ENCODE measurements at regions not wholly inside any gene's neighbourhood (a gene's known extent, or its start where the extent isn't known, plus 50 kb on each side); places are given as distances from the start of the nearest gene placed in this dataset.

- TF ChIP-seq EP300 (IDR thresholded peaks at IDR 0.05; ENCODE audit: borderline replicate concordance) = no peak
- TF ChIP-seq CREB1 (IDR thresholded peaks at IDR 0.05; ENCODE audit: low read depth) = no peak
- no peak for TF ChIP-seq FOXM1 (IDR thresholded peaks at IDR 0.05; ENCODE audit: borderline replicate concordance, low read depth)
Measured at GRCh38 chr7:125645770-125646169, 716.1 kb upstream of the POT1 start.

GRCh38 chr7:125644109-125644508, 714.5 kb upstream of the POT1 start:
- no peak for TF ChIP-seq CEBPB (IDR thresholded peaks at IDR 0.05)
- TF ChIP-seq TCF12 (IDR thresholded peaks at IDR 0.05; ENCODE audit: low read depth) = no peak
- TF ChIP-seq CREB1 (IDR thresholded peaks at IDR 0.05; ENCODE audit: low read depth) = no peak
- no peak for TF ChIP-seq NFIC (IDR thresholded peaks at IDR 0.05)
- TF ChIP-seq ZBTB7A (IDR thresholded peaks at IDR 0.05; ENCODE audit: low read depth) = no peak
- TF ChIP-seq, protein P1, sequence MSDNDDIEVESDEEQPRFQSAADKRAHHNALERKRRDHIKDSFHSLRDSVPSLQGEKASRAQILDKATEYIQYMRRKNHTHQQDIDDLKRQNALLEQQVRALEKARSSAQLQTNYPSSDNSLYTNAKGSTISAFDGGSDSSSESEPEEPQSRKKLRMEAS (IDR thresholded peaks at IDR 0.05) = no peak
- TF ChIP-seq YY1 (IDR thresholded peaks at IDR 0.05; ENCODE audit: low read depth) = no peak
- no peak for TF ChIP-seq RAD21 (IDR thresholded peaks at IDR 0.05; ENCODE audit: low read depth)
- no peak for TF ChIP-seq EP300 (IDR thresholded peaks at IDR 0.05; ENCODE audit: borderline replicate concordance)
- TF ChIP-seq USF1 (IDR thresholded peaks at IDR 0.05) = no peak
- TF ChIP-seq EGR1 (IDR thresholded peaks at IDR 0.05) = no peak
- TF ChIP-seq TEAD4 (IDR thresholded peaks at IDR 0.05) = no peak
- TF ChIP-seq, protein P2, sequence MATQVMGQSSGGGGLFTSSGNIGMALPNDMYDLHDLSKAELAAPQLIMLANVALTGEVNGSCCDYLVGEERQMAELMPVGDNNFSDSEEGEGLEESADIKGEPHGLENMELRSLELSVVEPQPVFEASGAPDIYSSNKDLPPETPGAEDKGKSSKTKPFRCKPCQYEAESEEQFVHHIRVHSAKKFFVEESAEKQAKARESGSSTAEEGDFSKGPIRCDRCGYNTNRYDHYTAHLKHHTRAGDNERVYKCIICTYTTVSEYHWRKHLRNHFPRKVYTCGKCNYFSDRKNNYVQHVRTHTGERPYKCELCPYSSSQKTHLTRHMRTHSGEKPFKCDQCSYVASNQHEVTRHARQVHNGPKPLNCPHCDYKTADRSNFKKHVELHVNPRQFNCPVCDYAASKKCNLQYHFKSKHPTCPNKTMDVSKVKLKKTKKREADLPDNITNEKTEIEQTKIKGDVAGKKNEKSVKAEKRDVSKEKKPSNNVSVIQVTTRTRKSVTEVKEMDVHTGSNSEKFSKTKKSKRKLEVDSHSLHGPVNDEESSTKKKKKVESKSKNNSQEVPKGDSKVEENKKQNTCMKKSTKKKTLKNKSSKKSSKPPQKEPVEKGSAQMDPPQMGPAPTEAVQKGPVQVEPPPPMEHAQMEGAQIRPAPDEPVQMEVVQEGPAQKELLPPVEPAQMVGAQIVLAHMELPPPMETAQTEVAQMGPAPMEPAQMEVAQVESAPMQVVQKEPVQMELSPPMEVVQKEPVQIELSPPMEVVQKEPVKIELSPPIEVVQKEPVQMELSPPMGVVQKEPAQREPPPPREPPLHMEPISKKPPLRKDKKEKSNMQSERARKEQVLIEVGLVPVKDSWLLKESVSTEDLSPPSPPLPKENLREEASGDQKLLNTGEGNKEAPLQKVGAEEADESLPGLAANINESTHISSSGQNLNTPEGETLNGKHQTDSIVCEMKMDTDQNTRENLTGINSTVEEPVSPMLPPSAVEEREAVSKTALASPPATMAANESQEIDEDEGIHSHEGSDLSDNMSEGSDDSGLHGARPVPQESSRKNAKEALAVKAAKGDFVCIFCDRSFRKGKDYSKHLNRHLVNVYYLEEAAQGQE (IDR thresholded peaks at IDR 0.05; ENCODE audit: low read depth) = no peak
- no peak for TF ChIP-seq FOXM1 (IDR thresholded peaks at IDR 0.05; ENCODE audit: borderline replicate concordance, low read depth)
- TF ChIP-seq TAF1 (IDR thresholded peaks at IDR 0.05; ENCODE audit: low read depth) = no peak

DNA sequence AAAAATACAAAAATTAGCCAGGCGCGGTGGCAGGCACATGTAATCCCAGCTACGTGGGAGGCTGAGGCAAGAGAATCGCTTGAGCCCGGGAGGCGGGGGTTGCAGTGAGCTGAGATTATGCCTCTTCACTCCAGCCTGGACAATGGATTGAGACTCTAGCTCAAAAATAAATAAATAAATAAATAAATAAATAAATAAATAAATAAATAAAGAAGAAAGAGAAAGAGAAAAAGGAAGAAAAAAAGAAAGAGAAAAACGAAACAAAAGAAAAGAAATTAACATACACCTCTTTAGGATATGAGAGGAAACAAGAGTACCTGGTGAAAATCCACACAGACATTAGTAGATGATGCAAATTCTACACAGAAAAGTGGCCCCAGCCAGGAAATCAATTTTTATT, 713.7 kb upstream of the POT1 start:
- no peak for TF ChIP-seq TCF12 (IDR thresholded peaks at IDR 0.05; ENCODE audit: low read depth)

DNA sequence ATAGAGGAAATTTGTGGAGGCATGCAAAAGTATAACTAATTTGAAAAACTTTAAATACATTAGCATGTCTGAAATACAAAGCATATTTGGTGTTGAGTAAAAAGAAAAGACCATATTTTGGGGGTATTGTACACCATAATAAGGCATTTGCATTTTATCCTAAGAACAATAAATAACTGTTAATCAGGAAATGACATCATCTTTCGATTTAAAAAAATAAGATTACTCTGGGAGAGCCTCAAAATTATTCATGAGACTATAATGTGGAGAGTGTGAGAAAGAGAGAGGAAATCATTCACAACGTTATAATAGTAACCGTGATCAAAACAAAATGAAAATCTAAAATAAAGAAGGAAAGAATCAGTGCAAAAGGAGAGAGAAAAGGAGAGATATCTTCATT, 712.3 kb upstream of the POT1 start:
- TF ChIP-seq EP300 (IDR thresholded peaks at IDR 0.05; ENCODE audit: borderline replicate concordance) = no peak
- no peak for TF ChIP-seq TAF1 (IDR thresholded peaks at IDR 0.05; ENCODE audit: low read depth)
- no peak for TF ChIP-seq EGR1 (IDR thresholded peaks at IDR 0.05)
- TF ChIP-seq RAD21 (IDR thresholded peaks at IDR 0.05; ENCODE audit: low read depth) = no peak
- TF ChIP-seq CREB1 (IDR thresholded peaks at IDR 0.05; ENCODE audit: low read depth) = no peak
- no peak for TF ChIP-seq ZBTB7A (IDR thresholded peaks at IDR 0.05; ENCODE audit: low read depth)
- TF ChIP-seq TEAD4 (IDR thresholded peaks at IDR 0.05) = no peak
- TF ChIP-seq, protein P1 (IDR thresholded peaks at IDR 0.05) = no peak
- TF ChIP-seq USF1 (IDR thresholded peaks at IDR 0.05) = no peak

GRCh38 chr7:125636320-125636962, 706.8 kb upstream of the POT1 start:
- TF ChIP-seq YY1 (IDR thresholded peaks at IDR 0.05; ENCODE audit: low read depth) (no peak), RAD21 (IDR thresholded peaks at IDR 0.05; ENCODE audit: low read depth) (no peak), CREB1 (IDR thresholded peaks at IDR 0.05; ENCODE audit: low read depth) (no peak), TCF12 (IDR thresholded peaks at IDR 0.05; ENCODE audit: low read depth) (no peak), CEBPB (IDR thresholded peaks at IDR 0.05) (no peak), TEAD4 (IDR thresholded peaks at IDR 0.05) (no peak), EGR1 (IDR thresholded peaks at IDR 0.05) (no peak), NFIC (IDR thresholded peaks at IDR 0.05) (no peak), FOXM1 (IDR thresholded peaks at IDR 0.05; ENCODE audit: borderline replicate concordance, low read depth) (no peak), TAF1 (IDR thresholded peaks at IDR 0.05; ENCODE audit: low read depth) (no peak)
- TF ChIP-seq, protein P2 (IDR thresholded peaks at IDR 0.05; ENCODE audit: low read depth) = no peak

DNA sequence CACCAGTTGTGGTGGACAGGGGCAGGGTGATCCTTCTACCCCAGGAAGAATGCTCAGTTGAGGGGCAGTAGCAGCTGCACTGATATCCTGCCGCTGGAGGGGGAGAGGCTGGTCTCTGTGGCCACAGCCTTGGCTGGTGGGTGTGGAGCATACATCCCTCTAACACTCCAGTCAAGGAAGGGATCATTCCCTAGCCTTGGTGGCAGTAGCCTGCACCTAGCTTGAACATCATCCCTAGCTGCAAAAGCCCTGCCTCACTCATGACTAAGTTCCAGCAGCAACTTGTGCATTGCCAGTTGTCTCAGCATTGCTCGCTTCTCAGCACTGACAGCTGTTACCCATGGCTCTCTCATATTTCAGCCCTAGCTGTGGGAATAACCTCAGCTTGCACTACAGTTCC, 688.9 kb upstream of the POT1 start:
- TF ChIP-seq EGR1 (IDR thresholded peaks at IDR 0.05) (no peak), FOXM1 (IDR thresholded peaks at IDR 0.05; ENCODE audit: borderline replicate concordance, low read depth) (no peak), USF1 (IDR thresholded peaks at IDR 0.05) (no peak), ZBTB7A (IDR thresholded peaks at IDR 0.05; ENCODE audit: low read depth) (no peak), RAD21 (IDR thresholded peaks at IDR 0.05; ENCODE audit: low read depth) (no peak), CREB1 (IDR thresholded peaks at IDR 0.05; ENCODE audit: low read depth) (no peak), TEAD4 (IDR thresholded peaks at IDR 0.05) (no peak), EP300 (IDR thresholded peaks at IDR 0.05; ENCODE audit: borderline replicate concordance) (no peak), YY1 (IDR thresholded peaks at IDR 0.05; ENCODE audit: low read depth) (no peak), NFIC (IDR thresholded peaks at IDR 0.05) (no peak), TAF1 (IDR thresholded peaks at IDR 0.05; ENCODE audit: low read depth) (no peak), TCF12 (IDR thresholded peaks at IDR 0.05; ENCODE audit: low read depth) (no peak)
- TF ChIP-seq, protein P1 (IDR thresholded peaks at IDR 0.05) = no peak
- TF ChIP-seq, protein P2 (IDR thresholded peaks at IDR 0.05; ENCODE audit: low read depth) = no peak

All from Ishikawa (cell line).